ELR (cell line): ENCODE measurements at regions not wholly inside any gene's neighbourhood (a gene's known extent, or its start where the extent isn't known, plus 50 kb on each side); places are given as distances from the start of the nearest gene placed in this dataset.
A peak's percentile ranks its signal among the peaks of the same experiment; 100 is the strongest.

ENCODE experiments used
- DNase-seq: peaks from one replicate; pipeline ENCODE4 v3.0.0-alpha.2; 2015; ENCODE audit warnings: low read depth

GRCh38 chr17:77419095-77419494, 278.3 kb downstream of the SEC14L1 start:
- no peak for DNase-seq

DNA sequence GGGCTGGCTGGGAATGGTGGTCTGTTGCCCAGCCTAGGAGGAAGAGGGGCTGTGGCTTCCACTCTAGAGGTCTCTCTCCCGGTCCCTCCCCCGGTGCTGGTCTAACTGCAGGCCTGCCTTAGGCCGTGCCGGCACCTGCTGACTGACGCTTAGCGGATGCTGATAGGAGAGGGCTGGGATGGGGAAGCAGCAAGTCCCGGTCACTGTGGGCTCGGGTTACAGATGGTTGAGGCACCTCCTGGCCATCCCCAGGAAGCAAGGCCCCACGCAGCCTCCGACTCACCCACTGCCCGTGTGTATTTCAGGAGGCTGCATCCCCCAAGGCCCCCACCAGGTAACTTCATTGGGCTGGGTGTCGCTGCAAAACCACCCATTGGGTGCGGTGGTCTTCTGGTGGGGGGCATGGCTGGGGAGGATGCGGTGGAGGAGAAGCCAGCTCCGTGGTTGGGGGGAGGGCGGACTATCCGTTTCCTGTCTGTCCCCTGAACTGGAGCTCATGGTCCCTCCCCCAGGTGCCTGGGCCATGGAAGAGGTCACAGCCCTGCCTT, 278.9 kb downstream of the SEC14L1 start:
- DNase-seq: peak; percentile 60

DNA sequence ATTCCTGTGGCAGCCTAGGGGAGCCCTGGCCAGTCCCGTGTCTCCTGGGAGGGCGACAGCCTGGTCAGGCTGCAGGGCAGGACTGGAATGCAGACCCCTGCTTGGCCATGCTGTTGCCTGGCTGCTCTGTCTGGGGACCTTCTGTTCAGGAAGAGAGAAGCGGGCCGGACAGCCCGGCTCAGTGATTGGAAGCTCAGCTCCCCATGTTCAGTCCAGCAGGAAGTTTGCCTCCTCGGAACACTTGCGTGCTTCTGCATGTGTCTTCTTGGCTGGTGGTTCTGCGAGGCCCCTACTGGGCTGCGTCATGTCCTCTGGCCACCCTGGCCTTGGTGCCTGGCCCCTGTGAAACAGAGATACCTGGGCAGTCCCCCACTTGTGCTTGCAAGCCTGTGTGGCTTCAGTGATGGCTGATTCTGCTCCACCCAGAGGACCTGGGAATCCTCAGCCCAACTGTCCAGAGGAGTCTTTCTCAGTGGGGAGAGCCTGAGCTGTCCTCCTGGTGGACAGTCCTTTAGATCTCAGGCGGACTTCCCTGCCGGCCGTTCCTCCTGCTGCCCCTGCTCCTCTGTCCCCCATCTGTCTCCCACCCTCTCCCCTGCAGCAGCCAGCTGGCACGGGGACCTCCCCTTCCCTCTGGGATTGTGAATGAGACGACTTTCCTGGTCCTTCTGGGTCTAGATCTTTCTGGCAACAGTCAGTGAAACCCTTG, 279.5 kb downstream of the SEC14L1 start:
- DNase-seq: no peak

DNA sequence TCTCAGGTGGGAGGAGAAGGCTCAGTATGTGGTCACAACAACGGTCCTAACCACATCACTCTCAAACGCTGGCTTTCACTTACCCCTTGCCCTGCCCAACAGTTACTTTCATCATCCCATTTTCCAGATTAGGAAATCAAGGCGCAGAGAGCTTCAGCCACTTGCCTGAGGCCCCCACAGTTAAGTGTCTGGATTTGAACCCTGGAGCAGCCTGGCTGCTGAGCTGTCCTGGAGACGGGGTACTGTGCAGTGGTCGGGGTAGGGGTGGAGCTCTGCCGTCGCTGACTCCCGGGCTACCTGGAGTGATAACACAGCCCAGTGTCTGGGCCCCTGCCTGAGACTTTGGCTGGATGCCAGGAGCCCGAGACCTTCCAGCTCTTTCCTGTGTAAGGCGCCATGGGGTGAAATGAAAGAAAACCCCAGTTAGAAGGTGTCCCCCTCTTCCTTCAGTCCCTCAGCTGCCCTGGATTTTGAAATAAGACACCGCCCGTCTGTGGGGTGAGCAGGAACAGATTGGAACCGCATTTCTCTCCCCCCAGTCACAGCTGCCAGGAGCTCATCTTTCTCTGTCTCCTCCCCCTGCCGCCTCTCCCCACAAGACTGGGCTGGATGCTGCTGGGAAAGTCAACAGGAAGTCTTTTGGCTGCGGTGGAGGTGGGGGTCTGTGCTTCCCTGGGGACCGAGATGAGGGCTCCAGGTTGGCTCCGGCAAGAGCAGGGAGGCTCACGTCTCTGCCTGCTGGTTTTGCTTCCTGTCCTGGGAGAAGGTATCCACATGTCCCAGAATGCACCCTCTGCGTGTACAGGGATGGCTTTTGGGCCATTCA, 280.2 kb downstream of the SEC14L1 start:
- peak; percentile 86 for DNase-seq

DNA sequence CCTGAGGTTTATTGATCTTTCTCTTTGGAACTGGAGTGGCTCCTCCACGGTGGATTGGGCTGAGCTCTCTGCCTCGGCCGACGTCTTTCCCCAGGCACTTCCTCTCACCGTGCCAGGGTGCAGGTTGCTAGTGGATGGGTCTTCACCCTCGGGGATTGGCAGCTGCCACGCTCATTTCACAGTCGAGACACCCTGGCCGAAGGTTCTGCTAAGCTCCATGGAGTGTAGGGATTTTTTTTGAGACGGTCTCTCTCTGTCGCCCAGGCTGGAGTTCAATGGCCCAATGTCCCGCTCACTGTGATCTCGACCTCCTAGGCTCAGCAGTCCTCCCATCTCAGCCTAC, 280.8 kb downstream of the SEC14L1 start:
- no peak for DNase-seq

DNA sequence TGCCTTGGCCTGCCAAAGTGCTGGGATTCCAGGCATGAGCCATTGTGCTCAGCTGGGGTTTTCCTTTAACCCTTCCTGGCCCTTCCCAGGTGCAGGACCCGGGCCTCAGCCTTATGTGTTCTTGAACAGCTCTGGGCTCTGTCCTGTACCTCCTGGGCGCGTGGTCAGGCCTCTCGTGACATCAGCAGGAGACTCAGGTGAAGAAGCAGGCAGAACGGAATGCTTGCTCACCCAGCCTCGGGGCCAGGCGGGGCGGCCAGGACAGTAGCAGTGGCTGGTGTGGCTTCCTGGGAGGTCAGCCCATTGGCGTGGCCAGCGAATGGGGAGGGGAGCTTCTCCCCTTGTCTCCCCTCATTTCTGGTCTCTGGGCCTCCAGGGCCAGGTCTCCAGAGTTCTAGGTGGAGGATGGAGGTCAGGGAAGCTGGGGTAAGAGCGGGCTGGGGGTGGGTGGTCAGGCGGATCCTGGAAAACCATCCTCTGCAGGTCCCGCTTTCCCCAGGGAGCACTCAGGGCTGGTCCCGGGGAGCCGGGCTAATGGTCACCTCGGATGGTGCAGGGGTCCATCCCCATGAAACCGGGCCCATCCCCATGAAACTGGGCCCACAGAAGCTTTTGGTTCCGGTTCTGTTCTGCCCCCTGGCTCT, 281.5 kb downstream of the SEC14L1 start:
- DNase-seq: peak; percentile 51

GRCh38 chr17:77422748-77423113, 282.0 kb downstream of the SEC14L1 start:
- DNase-seq: no peak

DNA sequence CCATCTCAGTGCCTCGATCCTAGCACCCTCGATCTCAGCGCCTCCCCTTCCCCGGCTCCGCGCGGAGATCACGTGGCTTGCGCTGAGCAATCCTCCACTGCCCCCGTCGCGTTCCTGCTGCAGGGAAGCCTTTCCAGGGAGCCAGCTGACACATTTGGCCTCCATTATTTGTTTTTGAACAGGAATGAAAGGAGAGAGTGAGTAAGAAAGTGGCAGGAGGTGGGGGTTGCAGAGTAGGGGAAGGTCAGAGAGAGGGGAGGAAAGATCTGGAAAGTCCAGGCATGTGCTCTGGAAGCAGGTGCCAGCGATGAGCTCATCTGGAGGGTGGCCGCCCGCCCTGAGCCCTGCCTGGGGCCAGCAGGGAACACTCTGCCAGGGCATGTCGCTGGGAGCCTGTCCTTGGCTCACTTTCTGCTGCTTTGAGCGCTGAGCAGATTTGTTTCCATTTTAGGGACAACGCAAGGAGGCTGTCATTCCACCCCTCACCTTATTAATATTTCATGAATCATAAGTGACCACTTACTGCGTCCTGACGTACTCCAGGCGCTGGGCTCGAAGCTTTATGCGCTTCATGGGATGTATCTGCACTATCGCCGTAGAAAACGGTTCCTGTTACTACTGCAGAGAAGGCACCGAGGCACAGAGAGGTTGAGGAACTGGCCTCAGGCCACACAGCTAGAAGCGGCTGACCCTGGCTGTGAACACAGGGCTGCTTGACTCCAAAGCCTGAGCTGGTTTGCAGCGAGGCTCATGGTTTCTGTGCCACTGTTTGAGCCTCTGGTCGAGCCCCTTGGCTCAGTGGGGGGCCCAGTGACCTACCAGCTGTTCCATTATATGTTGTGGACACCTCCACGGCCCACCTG, 283.1 kb downstream of the SEC14L1 start:
- DNase-seq: peak; percentile 96

DNA sequence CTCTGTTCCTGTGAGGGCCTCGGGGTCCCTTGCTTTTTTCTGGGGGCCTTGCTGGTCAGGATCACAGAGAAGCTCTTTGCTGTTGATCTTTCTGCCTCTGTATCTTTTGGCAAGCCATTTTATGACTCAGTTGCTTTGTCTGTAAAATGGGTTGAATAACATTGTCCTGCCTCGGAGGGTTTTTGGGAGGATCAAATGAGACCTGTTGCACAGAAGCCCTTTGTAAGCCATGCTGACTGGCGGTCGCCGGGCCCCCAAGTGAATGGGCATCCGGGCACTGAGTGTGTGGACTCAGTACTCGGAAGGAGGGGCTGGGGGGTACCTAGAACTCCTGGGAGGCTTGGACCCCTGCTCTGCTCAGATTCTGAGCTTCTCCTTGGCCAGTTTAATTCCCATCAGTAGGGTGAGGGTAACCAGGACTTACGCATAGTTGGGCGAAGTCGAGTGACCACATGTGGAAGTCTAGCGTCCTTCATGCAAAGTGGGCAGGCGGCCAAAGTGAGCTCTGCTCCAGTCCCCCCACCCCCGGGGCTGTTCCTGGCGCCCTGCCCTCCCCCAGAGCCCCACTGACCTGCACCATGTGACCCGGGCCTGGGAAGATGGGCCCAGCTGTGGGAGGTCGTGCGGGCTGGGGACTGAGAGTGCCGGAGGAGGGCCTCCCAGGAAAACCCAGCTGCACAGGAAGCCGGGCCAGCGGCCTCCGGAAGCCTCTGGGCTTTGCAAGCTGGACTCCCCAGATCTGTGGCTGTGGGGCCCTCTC, 284.0 kb downstream of the SEC14L1 start:
- DNase-seq: peak; percentile 86

DNA sequence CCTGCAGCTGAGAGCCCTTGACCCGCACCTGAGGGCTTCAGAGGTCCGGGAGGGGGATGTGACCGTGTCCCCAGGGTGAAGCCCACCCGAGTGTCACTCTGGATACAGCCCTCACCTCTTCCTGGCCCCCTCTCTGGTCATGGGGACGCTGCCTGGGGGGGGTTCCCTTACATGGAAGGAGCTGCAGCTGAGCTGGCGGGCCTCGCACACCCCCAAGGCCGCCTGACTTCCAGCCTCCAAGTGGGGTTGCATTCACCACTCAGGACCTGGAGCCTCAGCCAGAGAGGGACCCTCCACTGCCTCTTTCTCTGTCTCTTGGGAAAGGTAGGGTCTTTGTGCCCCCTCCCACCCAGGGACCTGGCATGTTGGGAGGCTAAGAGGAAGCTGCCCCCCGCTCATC, 284.6 kb downstream of the SEC14L1 start:
- DNase-seq: no peak

- DNase-seq: peak; percentile 92
Measured at GRCh38 chr17:77425791-77426641, 285.2 kb downstream of the SEC14L1 start.

- DNase-seq: no peak
Measured at GRCh38 chr17:77426676-77427386, 286.1 kb downstream of the SEC14L1 start.

DNA sequence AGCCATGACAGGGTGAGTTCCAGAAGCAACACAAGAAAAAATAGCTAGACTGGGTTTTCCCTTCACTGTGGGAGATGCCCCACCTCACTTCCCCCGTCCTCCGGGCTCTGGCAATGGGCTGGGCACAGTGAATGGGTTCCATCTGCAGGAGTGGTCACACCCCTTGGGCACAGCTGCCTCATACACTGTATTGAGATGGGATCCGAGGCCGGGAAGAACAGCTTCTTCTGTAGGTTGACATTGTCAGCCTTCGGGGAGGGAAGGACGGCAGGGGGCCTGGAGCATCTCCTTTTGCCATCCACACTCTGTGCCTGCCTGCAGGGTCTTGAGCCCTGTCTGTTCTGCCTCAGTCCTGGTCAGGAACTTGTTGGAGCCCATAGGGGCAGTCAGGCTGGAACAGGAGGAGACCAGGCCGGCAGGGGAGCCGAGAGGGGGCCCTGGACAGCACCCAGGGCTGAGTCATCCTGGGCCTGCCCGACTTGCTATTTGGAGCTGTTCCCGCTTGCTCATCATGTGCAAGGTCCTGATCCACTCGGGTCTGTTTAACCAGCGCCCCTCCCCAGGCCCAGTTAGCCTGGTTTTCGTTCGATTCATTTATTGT, 286.7 kb downstream of the SEC14L1 start:
- peak; percentile 92 for DNase-seq

GRCh38 chr17:77428020-77428748, 287.4 kb downstream of the SEC14L1 start:
- DNase-seq: no peak

DNA sequence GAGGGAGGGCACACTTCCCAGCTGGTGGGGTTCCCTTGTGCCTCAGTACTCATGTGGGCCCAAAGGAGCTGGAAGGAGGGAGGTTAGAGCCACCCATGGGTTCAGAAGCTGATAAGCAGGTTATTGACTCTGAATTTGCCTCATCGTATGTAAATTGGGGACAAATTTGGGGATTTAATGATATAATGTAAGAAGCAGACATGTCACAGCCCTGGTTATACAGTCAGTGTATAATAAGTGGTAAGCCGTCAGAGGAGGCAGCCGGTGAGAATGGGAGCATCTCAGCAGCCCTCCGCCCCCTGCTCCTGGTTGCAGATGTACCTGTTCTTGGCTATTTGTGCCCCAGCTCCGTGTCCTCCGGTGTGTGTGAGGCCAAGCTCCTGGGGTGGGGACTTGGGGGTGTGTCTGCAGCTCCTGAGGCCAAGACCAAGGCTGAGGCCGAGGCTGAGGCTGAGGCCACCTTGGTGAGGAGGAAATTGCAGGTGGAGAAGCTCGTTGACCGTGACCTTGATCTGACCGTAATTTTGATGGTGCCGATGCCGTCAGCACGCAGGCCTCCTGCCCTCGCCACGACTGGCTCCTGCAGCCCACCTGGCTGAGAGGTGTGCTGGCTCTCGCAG, 288.1 kb downstream of the SEC14L1 start:
- no peak for DNase-seq

GRCh38 chr17:77429369-77429968, 288.7 kb downstream of the SEC14L1 start:
- DNase-seq: no peak

DNA sequence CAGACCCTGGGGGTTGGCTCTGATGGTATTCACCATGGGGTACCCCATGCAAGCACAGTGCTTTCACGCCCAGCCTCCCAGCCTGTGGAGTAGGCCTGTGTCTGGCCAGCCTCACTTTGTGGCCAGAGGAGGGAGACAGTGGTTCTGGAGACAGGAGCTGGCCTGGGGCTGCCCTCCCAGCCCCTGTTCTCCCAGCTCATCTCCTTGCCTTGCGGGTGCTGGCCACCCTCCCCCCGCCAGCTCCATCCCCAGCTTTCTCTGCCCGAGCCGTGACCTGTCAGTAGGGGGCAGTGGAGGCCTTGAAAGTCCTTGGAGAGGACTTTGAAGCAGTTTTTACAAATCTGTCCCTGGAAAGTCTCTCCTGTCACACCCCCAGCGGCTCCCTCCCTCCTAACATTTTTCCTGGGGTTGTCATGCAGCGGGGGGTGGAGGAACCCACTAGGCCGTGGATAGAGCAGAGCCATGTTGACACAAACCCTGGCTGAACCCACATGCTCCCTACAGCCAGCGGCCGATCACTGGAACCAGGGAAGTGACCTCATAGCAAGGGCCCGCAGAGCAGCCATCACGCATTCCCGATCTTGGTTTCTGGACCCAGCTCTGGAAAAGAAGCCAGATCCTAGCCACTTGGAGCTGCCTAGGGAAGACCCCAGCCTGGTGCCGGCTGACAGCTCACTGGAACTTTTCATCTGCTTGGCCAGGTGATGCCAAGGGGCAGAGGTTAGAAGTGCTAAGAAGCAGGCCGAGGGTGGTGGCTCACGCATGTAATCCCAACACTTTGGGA, 289.4 kb downstream of the SEC14L1 start:
- peak; percentile 100 for DNase-seq
